HEK293 (cell line): ENCODE measurements at regions not wholly inside any gene's neighbourhood (a gene's known extent, or its start where the extent isn't known, plus 50 kb on each side); places are given as distances from the start of the nearest gene placed in this dataset.

Experiments used
- ZBTB8A ChIP-seq: fragments of 450-650 bp; formaldehyde crosslinking; IDR thresholded peaks from 2 replicates; pipeline ENCODE4 v1.5.1; 2016; ENCODE audit warnings: missing biosample characterization, missing genetic modification characterization
- ZNF24 ChIP-seq: fragments of 450-650 bp; formaldehyde crosslinking; IDR thresholded peaks from 2 replicates; pipeline ENCODE4 v1.5.1; 2016; ENCODE audit warnings: missing biosample characterization, missing genetic modification characterization
- TF ChIP-seq, protein P1 (sequence below): fragments of 450-650 bp; formaldehyde crosslinking; IDR thresholded peaks from 2 replicates; pipeline ENCODE4 v1.5.1; 2017; ENCODE audit warnings: missing biosample characterization, mild to moderate bottlenecking, missing genetic modification characterization, moderate library complexity
- TF ChIP-seq, protein P2 (sequence below): fragments of 450-650 bp; formaldehyde crosslinking; IDR thresholded peaks from 2 replicates; pipeline ENCODE4 v1.5.1; 2016; ENCODE audit warnings: missing biosample characterization, missing genetic modification characterization

DNA sequence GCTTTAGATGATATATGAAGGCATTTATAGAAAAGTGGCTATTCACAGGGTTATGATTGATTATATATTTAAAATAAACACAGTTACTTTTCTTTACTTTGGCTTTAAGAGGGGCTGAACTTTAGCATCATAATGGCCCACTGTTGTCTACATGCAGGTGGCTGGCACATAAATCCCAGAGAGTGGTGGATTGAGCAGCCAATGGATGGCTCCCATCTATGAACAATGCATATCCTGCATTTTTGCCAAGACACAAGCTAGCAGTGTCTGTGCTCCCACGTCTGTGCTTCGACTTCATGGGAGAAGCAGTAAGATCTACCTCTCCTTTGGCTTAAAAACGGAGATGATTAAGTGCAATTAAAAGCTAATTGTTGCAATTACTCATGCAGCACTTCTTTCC is 373.2 kb upstream of the CDH11 start:
- no peak for TF ChIP-seq ZNF24
- TF ChIP-seq, protein P1, sequence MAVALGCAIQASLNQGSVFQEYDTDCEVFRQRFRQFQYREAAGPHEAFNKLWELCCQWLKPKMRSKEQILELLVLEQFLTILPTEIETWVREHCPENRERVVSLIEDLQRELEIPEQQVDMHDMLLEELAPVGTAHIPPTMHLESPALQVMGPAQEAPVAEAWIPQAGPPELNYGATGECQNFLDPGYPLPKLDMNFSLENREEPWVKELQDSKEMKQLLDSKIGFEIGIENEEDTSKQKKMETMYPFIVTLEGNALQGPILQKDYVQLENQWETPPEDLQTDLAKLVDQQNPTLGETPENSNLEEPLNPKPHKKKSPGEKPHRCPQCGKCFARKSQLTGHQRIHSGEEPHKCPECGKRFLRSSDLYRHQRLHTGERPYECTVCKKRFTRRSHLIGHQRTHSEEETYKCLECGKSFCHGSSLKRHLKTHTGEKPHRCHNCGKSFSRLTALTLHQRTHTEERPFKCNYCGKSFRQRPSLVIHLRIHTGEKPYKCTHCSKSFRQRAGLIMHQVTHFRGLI (tag by site-specific recombination): no peak
- TF ChIP-seq ZBTB8A: no peak
- TF ChIP-seq, protein P2, sequence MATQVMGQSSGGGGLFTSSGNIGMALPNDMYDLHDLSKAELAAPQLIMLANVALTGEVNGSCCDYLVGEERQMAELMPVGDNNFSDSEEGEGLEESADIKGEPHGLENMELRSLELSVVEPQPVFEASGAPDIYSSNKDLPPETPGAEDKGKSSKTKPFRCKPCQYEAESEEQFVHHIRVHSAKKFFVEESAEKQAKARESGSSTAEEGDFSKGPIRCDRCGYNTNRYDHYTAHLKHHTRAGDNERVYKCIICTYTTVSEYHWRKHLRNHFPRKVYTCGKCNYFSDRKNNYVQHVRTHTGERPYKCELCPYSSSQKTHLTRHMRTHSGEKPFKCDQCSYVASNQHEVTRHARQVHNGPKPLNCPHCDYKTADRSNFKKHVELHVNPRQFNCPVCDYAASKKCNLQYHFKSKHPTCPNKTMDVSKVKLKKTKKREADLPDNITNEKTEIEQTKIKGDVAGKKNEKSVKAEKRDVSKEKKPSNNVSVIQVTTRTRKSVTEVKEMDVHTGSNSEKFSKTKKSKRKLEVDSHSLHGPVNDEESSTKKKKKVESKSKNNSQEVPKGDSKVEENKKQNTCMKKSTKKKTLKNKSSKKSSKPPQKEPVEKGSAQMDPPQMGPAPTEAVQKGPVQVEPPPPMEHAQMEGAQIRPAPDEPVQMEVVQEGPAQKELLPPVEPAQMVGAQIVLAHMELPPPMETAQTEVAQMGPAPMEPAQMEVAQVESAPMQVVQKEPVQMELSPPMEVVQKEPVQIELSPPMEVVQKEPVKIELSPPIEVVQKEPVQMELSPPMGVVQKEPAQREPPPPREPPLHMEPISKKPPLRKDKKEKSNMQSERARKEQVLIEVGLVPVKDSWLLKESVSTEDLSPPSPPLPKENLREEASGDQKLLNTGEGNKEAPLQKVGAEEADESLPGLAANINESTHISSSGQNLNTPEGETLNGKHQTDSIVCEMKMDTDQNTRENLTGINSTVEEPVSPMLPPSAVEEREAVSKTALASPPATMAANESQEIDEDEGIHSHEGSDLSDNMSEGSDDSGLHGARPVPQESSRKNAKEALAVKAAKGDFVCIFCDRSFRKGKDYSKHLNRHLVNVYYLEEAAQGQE (tag by site-specific recombination): no peak
